ENCODE measurements at regions not wholly inside any gene's neighbourhood (a gene's known extent, or its start where the extent isn't known, plus 50 kb on each side); places are given as distances from the start of the nearest gene placed in this dataset.

GRCh38 chr1:108016451-108016920, 51.5 kb upstream of the VAV3 start:
- H3K27ac ChIP-seq (ENCODE audit: insufficient read depth, low read length) = no peak overlapping the region
- no peak overlapping the region for H3K4me2 ChIP-seq (ENCODE audit: low read depth, low read length)
- CTCF ChIA-PET = no interaction called here

More at GRCh38 chr1:108016451-108016920, 51.5 kb upstream of the VAV3 start:
- H3K4me1 ChIP-seq (ENCODE audit: control insufficient read depth, insufficient read depth, low read length) = no peaks in the 10 kb centered on the region
- no peak overlapping the region for H2AK9ac ChIP-seq (replicated peaks; ENCODE audit: low read depth, low read length, poor library complexity)
- no peaks in the 10 kb centered on the region for H3K36me3 ChIP-seq (ENCODE audit: control insufficient read depth, insufficient read depth, low read length)
- H4K8ac ChIP-seq (ENCODE audit: low read depth in 2 of 2, low read length in 2 of 2) = no peak overlapping the region
- POLR2A ChIA-PET (ENCODE audit: unreplicated experiment) = no interaction called here
- dilution Hi-C loops (cut with HindIII; ENCODE audit: low sequenced_read_pairs, unreplicated experiment) (no loop called here), in situ Hi-C loops (cut with MboI; ENCODE audit: low sequenced_read_pairs) (no loop called here), intact Hi-C loops (cut with micrococcal nuclease) (no loop called here)
- no peak overlapping the region for H3K18ac ChIP-seq (ENCODE audit: low read depth, low read length)
- no peak overlapping the region for H2AK5ac ChIP-seq (ENCODE audit: low read depth, low read length)
- no peak overlapping the region for H3K56ac ChIP-seq (ENCODE audit: extremely low read depth, insufficient read depth, low read length)
- H3K27me3 ChIP-seq (ENCODE audit: control insufficient read depth, insufficient read depth, low read length) = no peaks in the 10 kb centered on the region
- H3K14ac ChIP-seq (replicated peaks; ENCODE audit: low read depth, low read length) = no peak overlapping the region
- no peak overlapping the region for H3K4ac ChIP-seq (ENCODE audit: low read depth, low read length)
- no peak overlapping the region for H2AFZ ChIP-seq (replicated peaks; ENCODE audit: low read length, poor library complexity)
- H4K91ac ChIP-seq (ENCODE audit: insufficient read depth, low read depth, low read length) = no peak overlapping the region
- TF ChIP-seq FOS (IDR thresholded peaks at IDR 0.05; ENCODE audit: low read depth, low read length) = no peak
- no peak for TF ChIP-seq RAD21 (IDR thresholded peaks at IDR 0.05; ENCODE audit: low read length)
- TF ChIP-seq MAFK (IDR thresholded peaks at IDR 0.05; ENCODE audit: low read depth, low read length) = no peak
- no peak for TF ChIP-seq MXI1 (IDR thresholded peaks at IDR 0.05; ENCODE audit: borderline replicate concordance, low read depth, low read length)
- TF ChIP-seq NFE2L2 (IDR thresholded peaks at IDR 0.05; ENCODE audit: low read depth, low read length) = no peak
- no peak for TF ChIP-seq USF2 (IDR thresholded peaks at IDR 0.05; ENCODE audit: low read depth, low read length)
- TF ChIP-seq BHLHE40 (IDR thresholded peaks at IDR 0.05; ENCODE audit: low read depth, low read length) = no peak
- TF ChIP-seq RCOR1 (IDR thresholded peaks at IDR 0.05; ENCODE audit: insufficient replicate concordance, low read length) = no peak
- TF ChIP-seq CEBPB (IDR thresholded peaks at IDR 0.05; ENCODE audit: low read depth, low read length) = no peak
- H4K5ac ChIP-seq (ENCODE audit: low read depth, low read length) = no peak overlapping the region
- WGBS, 2 experiments (ENCODE audit: extremely low coverage in 2 of 2, insufficient read length in 1 of 2) = 10% methylated on average over 2 of the region's 4 CpGs; no CpG with 5 or more reads in 1 of the 2 experiments
- no TSS peak for BruUV-seq (replicated peaks)
- no peaks in the 10 kb centered on the region for H3K9me3 ChIP-seq (ENCODE audit: control insufficient read depth, insufficient read depth, low read length)
- ATAC-seq (ENCODE audit: low read depth) (no peak), DNase-seq (no peak)
- H4K20me1 ChIP-seq (ENCODE audit: insufficient read depth, low read length) = no peaks in the 10 kb centered on the region
- no peak overlapping the region for H2BK20ac ChIP-seq (ENCODE audit: low read depth, low read length)
- no peak overlapping the region for H3K9ac ChIP-seq (ENCODE audit: low read depth, low read length)
- no peak overlapping the region for H3K23ac ChIP-seq (ENCODE audit: low read depth, low read length)
- H2BK15ac ChIP-seq (ENCODE audit: low read depth, low read length) = no peak overlapping the region
- no peaks in the 10 kb centered on the region for H3K79me1 ChIP-seq (ENCODE audit: low read depth in 1 of 2, low read length in 2 of 2)
- no peaks in the 10 kb centered on the region; the same call in 1 of the 2 replicates for H3K9me1 ChIP-seq (ENCODE audit: insufficient read depth, low read length)
- no peak overlapping the region for H2BK5ac ChIP-seq (ENCODE audit: low read depth, low read length, poor library complexity, severe bottlenecking)
- H3K4me3 ChIP-seq (ENCODE audit: insufficient read depth, low read depth, low read length) = no peak overlapping the region
- no peak overlapping the region for H2BK120ac ChIP-seq (ENCODE audit: low read depth, low read length)
